Activated B cell treated with CpG ODN at 0.5 μM for 24 hours (primary cell): ENCODE measurements at regions not wholly inside any gene's neighbourhood (a gene's known extent, or its start where the extent isn't known, plus 50 kb on each side); places are given as distances from the start of the nearest gene placed in this dataset.

Source experiments
- ATAC-seq: fragments of 200-7000 bp; cut with Tn5 transposase; one replicate; pipeline ENCODE4 v1.10.0; 2021; ENCODE audit warnings: low read depth, mild to moderate bottlenecking, moderate library complexity
- CTCF ChIA-PET: fragments of 350-600 bp; sonication (Branson Sonifier 250); formaldehyde crosslinking; loops from one replicate; lab custom pipeline; 2021; ENCODE audit warnings: antibody characterized with exemption; lab: Charles Lee
- POLR2A ChIA-PET: fragments of 350-600 bp; sonication (Branson Sonifier 250); formaldehyde crosslinking; loops from one replicate; lab custom pipeline; 2021; ENCODE audit warnings: antibody characterized with exemption; lab: Charles Lee
- DNase-seq: peaks from one replicate; pipeline ENCODE4 v3.0.0; 2022
- H3K27ac Mint-ChIP-seq: one replicate; pipeline ENCODE4 v1.8.0; 2020; ENCODE audit warnings: mixed read lengths
- H3K27me3 Mint-ChIP-seq: one replicate; pipeline ENCODE4 v1.8.0; 2021; ENCODE audit warnings: mixed read lengths
- H3K36me3 Mint-ChIP-seq: one replicate; pipeline ENCODE4 v1.8.0; 2021; ENCODE audit warnings: low read depth, mixed read lengths
- H3K4me1 Mint-ChIP-seq: one replicate; pipeline ENCODE4 v1.8.0; 2021; ENCODE audit warnings: mixed read lengths
- H3K4me3 Mint-ChIP-seq: one replicate; pipeline ENCODE4 v1.8.0; 2020; ENCODE audit warnings: mild to moderate bottlenecking, mixed read lengths
- H3K9me3 Mint-ChIP-seq: one replicate; pipeline ENCODE4 v1.8.0; 2020; ENCODE audit warnings: mixed read lengths
- intact Hi-C: fragments of 100-400 bp; cut with micrococcal nuclease; formaldehyde crosslinking; loops from one replicate; pipeline ENCODE4 v1.15.1; 2024
- TF ChIP-seq, protein P1 (sequence below): fragments of 200-600 bp; IDR thresholded peaks from one replicate; pipeline ENCODE4 v1.8.0; 2022; ENCODE audit warnings: antibody characterized with exemption, mild to moderate bottlenecking

DNA sequence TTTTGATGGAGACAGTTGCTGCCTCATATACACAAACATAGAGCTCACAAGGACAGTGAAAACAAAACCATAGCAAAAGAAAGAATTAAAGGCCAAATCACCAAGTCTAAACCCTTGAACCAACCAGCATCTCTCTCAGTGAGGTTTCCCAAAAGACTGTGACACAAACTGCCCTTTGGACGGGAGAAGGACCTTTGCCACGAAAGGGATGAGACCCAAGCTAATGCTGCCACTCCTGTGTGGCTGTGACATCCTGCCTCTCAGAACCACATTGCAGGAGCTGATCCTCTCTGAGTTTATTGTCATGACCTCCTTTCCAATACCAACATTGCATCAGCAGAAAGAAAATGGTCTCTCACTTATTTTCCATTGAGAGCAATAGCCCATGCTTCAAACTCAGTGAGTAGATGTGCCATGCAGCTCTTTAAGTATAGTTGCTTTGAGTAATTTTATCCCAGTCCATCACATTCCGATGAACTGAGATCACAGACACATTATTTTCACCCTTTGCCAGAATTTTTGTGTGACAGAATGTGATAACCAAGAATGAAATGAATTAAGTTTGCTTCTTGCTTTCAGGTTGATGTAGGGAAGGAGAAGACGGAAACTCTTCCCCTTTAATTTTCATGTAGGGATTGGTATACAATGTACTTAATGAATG is 133.5 kb upstream of the IRS2 start:
- Mint-ChIP-seq H3K27me3 (no peaks in the 10 kb centered on the region), H3K9me3 (no peaks in the 10 kb centered on the region), H3K4me1 (no peaks in the 10 kb centered on the region), H3K27ac (no peak overlapping the region), H3K36me3 (no peaks in the 10 kb centered on the region), H3K4me3 (no peak overlapping the region)
- intact Hi-C loops, result no loop called here
- DNase-seq (no peak), ATAC-seq (no peak)
- TF ChIP-seq, protein P1, sequence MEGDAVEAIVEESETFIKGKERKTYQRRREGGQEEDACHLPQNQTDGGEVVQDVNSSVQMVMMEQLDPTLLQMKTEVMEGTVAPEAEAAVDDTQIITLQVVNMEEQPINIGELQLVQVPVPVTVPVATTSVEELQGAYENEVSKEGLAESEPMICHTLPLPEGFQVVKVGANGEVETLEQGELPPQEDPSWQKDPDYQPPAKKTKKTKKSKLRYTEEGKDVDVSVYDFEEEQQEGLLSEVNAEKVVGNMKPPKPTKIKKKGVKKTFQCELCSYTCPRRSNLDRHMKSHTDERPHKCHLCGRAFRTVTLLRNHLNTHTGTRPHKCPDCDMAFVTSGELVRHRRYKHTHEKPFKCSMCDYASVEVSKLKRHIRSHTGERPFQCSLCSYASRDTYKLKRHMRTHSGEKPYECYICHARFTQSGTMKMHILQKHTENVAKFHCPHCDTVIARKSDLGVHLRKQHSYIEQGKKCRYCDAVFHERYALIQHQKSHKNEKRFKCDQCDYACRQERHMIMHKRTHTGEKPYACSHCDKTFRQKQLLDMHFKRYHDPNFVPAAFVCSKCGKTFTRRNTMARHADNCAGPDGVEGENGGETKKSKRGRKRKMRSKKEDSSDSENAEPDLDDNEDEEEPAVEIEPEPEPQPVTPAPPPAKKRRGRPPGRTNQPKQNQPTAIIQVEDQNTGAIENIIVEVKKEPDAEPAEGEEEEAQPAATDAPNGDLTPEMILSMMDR, result no peak
- CTCF ChIA-PET, result no interaction called here
- POLR2A ChIA-PET, result no interaction called here

DNA sequence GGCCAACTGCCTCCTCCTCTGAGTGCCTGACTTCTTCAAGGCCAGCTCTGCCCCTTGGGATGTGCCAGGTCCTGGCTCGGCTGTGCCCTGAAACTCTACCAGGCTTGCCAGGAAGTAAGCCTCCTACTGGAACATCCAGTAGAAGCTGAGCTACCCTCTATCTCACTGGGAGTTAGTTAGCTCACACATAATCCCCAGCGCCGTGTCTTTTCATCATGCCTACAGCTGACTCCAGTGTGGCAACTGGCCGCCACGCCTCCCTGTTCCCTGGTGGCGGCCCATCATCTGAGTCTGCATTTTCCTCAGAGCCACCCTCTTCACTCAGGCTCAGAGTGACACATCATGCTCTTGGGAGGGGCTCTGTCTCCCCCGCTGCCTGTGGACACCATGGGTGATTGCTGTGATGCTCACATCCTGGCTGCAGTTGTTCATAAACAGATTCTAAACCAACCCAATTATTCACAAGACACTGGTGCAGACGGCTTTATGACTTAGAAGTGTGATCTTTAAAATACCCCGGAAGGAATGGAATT is 131.9 kb upstream of the IRS2 start:
- H3K36me3 Mint-ChIP-seq, result no peaks in the 10 kb centered on the region
- intact Hi-C loops, result no loop called here
- H3K27ac Mint-ChIP-seq, result no peak overlapping the region
- ChIA-PET POLR2A (no interaction called here), CTCF (no interaction called here)
- no peaks in the 10 kb centered on the region for H3K9me3 Mint-ChIP-seq
- H3K27me3 Mint-ChIP-seq, result no peaks in the 10 kb centered on the region
- TF ChIP-seq, protein P1, result no peak
- no peak overlapping the region for H3K4me3 Mint-ChIP-seq
- H3K4me1 Mint-ChIP-seq, result no peaks in the 10 kb centered on the region
- DNase-seq, result no peak
- ATAC-seq, result no peak

DNA sequence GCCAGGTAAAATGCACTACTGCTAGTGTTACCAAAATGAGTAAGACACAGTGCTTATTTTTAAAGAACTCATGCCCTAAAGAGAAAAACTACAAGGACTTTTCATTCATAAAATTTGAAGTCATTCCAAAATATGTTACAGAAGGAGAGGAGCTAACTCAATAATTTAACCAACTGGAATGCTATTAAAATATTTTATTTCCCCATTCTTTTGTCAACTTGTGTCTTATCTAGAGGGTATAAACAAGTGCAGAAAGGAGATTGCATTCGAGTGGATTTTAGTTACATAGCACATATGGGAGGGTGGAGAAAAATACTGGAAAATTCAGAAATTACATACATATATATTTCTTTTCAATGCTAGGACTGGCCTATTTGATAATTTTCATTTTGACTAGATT is 131.0 kb upstream of the IRS2 start:
- Mint-ChIP-seq H3K4me1 (no peaks in the 10 kb centered on the region), H3K36me3 (no peaks in the 10 kb centered on the region), H3K4me3 (no peak overlapping the region), H3K27ac (no peak overlapping the region), H3K27me3 (no peaks in the 10 kb centered on the region), H3K9me3 (no peaks in the 10 kb centered on the region)
- ChIA-PET POLR2A (no interaction called here), CTCF (no interaction called here)
- no peak for DNase-seq
- intact Hi-C loops, result no loop called here
- no peak for ATAC-seq
- TF ChIP-seq, protein P1, result no peak

DNA sequence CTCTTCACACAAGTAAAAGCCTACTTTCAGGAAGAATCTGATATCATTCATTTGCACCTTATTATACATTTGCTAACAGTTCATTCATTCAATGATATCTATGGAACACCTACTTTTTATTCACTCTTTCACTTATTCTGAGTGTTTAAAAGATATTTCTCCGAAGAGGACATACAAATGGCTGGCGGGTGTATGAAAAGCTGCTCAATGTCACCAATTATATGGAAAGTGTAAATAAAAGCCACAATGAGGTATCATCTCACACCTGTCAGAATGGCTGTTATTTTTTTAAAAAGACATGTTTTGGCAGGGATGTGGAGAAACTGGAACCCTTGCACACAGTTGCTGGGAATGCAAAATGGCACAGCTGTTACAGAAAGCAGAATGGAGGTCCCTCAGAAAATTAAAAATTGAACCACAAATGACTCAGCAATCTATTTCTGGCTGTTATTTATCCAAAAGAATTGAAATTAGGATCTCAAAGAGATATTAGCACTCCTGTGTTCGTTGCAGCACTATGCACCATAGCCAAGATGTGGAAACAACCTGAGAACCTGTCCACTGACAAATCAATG is 127.6 kb upstream of the IRS2 start:
- POLR2A ChIA-PET, result no interaction called here
- H3K27me3 Mint-ChIP-seq, result no peaks in the 10 kb centered on the region
- CTCF ChIA-PET, result no interaction called here

DNA sequence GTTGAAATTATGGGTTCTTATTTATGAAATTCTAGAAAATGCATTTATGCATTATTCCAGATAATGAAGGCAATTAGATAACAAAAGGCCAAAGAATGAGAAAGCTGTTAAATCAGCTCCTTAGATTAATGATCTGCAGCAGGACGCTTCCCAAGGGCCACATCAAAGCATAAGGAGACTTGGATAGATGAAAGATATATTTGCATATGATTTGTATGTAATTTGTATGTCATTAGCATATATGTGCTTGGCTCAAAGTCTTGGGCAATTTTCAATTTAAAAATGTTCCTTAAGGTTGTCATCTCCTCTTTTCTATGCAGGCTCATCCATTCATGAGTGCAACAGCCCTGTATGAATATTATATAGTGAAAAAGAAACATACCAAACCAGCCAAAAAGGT is 126.8 kb upstream of the IRS2 start:
- H3K27me3 Mint-ChIP-seq, result no peaks in the 10 kb centered on the region
- DNase-seq (no peak), ATAC-seq (no peak)
- no peaks in the 10 kb centered on the region for H3K4me1 Mint-ChIP-seq
- no peak overlapping the region for H3K4me3 Mint-ChIP-seq
- H3K27ac Mint-ChIP-seq, result no peak overlapping the region
- ChIA-PET POLR2A (no interaction called here), CTCF (no interaction called here)
- TF ChIP-seq, protein P1, result no peak
- intact Hi-C loops, result no loop called here
- H3K9me3 Mint-ChIP-seq, result no peaks in the 10 kb centered on the region
- no peaks in the 10 kb centered on the region for H3K36me3 Mint-ChIP-seq

More for the DNA sequence above, 127.6 kb upstream of the IRS2 start:
- H3K4me1 Mint-ChIP-seq, result no peaks in the 10 kb centered on the region
- no peak overlapping the region for H3K27ac Mint-ChIP-seq
- DNase-seq, result no peak
- H3K9me3 Mint-ChIP-seq, result no peaks in the 10 kb centered on the region
- no peak for ATAC-seq
- intact Hi-C loops, result no loop called here
- H3K4me3 Mint-ChIP-seq, result no peak overlapping the region
- H3K36me3 Mint-ChIP-seq, result no peaks in the 10 kb centered on the region
- TF ChIP-seq, protein P1, result no peak
